ENCODE measurements at regions not wholly inside any gene's neighbourhood (a gene's known extent, or its start where the extent isn't known, plus 50 kb on each side); places are given as distances from the start of the nearest gene placed in this dataset.

DNA sequence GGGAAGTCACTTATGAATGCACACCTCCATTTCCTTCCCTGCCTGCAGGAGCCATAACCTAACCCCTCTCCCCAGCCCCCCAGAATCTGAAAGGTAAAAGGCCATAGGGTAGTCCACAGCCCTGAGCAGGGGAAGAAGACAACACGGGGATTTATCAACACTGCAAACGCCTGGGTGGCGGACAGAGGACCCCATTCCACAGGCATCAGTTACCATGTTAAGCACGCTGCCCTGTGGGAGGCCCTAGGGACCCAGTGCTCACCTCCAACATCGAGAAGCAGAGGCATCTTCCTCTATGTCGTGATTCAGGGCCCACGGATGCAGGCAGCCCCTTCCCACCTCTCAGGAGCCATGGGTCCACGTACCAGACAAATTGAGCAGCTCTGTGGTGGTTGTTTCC lies 523.8 kb downstream of the MATN1 start:
- RAD21 ChIA-PET (ENCODE audit: low non-redundant PET in 1 of 2, low total read pairs in 2 of 2, uncharacterized antibody in 2 of 2, unreplicated experiment in 2 of 2), result no interaction called here
- DNase-seq (ENCODE audit: low read depth, low spot score) (no peak), ATAC-seq (no peak)
- CTCF ChIA-PET, result no interaction called here
- H3K4me3 ChIP-seq (replicated peaks in 1 of 2; ENCODE audit: low read depth in 1 of 2, low read length in 2 of 2), result no peak overlapping the region
- H3K9me3 ChIP-seq (ENCODE audit: control insufficient read depth in 1 of 2, insufficient read depth in 1 of 2, low read depth in 1 of 2, low read length in 2 of 2), result no peaks in the 10 kb centered on the region; a peak in 1 of 4 replicates
- no peaks in the 10 kb centered on the region for H4K20me1 ChIP-seq (ENCODE audit: insufficient read depth)
- no peak overlapping the region for H3K27ac ChIP-seq (ENCODE audit: low read depth, low read length)
- H2AFZ ChIP-seq (ENCODE audit: low read depth, low read length, poor library complexity, severe bottlenecking), result no peak overlapping the region
- no peak for TF ChIP-seq POLR2A (IDR thresholded peaks at IDR 0.05; ENCODE audit: borderline replicate concordance, extremely low read depth, insufficient read depth, insufficient read length)
- no peak for TF ChIP-seq CEBPB (IDR thresholded peaks at IDR 0.05; ENCODE audit: low read depth)
- TF ChIP-seq, protein P1, sequence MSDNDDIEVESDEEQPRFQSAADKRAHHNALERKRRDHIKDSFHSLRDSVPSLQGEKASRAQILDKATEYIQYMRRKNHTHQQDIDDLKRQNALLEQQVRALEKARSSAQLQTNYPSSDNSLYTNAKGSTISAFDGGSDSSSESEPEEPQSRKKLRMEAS (IDR thresholded peaks at IDR 0.05), result no peak
- no peak for TF ChIP-seq SIN3A (IDR thresholded peaks at IDR 0.05; ENCODE audit: low read depth)
- intact Hi-C loops (cut with micrococcal nuclease), result no loop called here
- no peaks in the 10 kb centered on the region for H3K9me2 ChIP-seq (ENCODE audit: insufficient read depth)
- H3K9ac ChIP-seq (ENCODE audit: low read length), result no peak overlapping the region
- POLR2A ChIA-PET, result no interaction called here
- no peaks in the 10 kb centered on the region for H3K36me3 ChIP-seq (ENCODE audit: control insufficient read depth in 1 of 2, insufficient read depth in 2 of 2, low read length in 2 of 2)
- BruUV-seq (replicated peaks), result no TSS peak
- no peaks in the 10 kb centered on the region for H3K4me1 ChIP-seq (ENCODE audit: control insufficient read depth in 1 of 2, insufficient read depth in 2 of 2, low read length in 2 of 2)
- no peaks in the 10 kb centered on the region for H3K79me2 ChIP-seq (ENCODE audit: insufficient read depth, low read length)
- peaks cover 26% of the 10 kb centered on the region for H3K27me3 ChIP-seq (ENCODE audit: insufficient read depth, low read length)
- no peak overlapping the region for H3K4me2 ChIP-seq (ENCODE audit: low read length)

DNA sequence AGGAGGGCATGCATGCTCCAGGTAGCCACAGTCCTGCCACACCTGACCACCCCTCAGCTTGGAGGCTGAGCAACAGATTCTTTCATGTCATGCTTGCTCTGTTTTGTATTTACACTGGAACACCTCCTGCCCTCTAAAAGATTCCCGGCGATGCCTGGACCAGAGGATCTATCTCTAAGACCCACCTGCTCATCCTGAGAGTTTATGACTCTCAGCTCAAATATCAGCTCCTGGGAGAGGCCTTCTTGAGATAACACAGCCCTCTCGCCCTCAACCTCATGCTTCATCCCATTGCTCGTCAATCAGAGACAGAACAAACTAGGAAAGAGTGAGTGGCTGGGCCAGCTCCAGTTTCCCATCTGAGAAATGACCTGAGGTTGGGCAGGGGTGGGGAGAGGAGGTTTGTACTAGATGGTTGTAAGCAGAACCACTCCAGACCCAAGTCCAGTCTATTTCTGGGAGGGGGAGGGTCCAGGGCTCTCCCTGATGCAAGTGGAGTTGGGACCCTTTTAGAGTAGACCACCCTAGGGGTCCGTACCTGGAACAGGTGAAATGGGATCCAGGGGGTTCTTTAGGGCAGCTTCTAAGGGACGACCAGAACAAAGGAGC lies 524.5 kb downstream of the MATN1 start:
- no peak for DNase-seq (ENCODE audit: low read depth, low spot score)
- no peak overlapping the region for H3K4me3 ChIP-seq (replicated peaks in 1 of 2; ENCODE audit: low read depth in 1 of 2, low read length in 2 of 2)
- H3K4me1 ChIP-seq (ENCODE audit: control insufficient read depth in 1 of 2, insufficient read depth in 2 of 2, low read length in 2 of 2), result no peaks in the 10 kb centered on the region
- TF ChIP-seq, protein P1 (IDR thresholded peaks at IDR 0.05), result no peak
- TF ChIP-seq, protein P2, sequence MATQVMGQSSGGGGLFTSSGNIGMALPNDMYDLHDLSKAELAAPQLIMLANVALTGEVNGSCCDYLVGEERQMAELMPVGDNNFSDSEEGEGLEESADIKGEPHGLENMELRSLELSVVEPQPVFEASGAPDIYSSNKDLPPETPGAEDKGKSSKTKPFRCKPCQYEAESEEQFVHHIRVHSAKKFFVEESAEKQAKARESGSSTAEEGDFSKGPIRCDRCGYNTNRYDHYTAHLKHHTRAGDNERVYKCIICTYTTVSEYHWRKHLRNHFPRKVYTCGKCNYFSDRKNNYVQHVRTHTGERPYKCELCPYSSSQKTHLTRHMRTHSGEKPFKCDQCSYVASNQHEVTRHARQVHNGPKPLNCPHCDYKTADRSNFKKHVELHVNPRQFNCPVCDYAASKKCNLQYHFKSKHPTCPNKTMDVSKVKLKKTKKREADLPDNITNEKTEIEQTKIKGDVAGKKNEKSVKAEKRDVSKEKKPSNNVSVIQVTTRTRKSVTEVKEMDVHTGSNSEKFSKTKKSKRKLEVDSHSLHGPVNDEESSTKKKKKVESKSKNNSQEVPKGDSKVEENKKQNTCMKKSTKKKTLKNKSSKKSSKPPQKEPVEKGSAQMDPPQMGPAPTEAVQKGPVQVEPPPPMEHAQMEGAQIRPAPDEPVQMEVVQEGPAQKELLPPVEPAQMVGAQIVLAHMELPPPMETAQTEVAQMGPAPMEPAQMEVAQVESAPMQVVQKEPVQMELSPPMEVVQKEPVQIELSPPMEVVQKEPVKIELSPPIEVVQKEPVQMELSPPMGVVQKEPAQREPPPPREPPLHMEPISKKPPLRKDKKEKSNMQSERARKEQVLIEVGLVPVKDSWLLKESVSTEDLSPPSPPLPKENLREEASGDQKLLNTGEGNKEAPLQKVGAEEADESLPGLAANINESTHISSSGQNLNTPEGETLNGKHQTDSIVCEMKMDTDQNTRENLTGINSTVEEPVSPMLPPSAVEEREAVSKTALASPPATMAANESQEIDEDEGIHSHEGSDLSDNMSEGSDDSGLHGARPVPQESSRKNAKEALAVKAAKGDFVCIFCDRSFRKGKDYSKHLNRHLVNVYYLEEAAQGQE (IDR thresholded peaks at IDR 0.05; ENCODE audit: low read depth), result no peak
- TF ChIP-seq POLR2AphosphoS5 (IDR thresholded peaks at IDR 0.05; ENCODE audit: low read depth, low read length), result no peak
- H3K36me3 ChIP-seq (ENCODE audit: control insufficient read depth in 1 of 2, insufficient read depth in 2 of 2, low read length in 2 of 2), result no peaks in the 10 kb centered on the region
- no peak overlapping the region for H3K27ac ChIP-seq (ENCODE audit: low read depth, low read length)
- no TSS peak for BruUV-seq (replicated peaks)
- no peak overlapping the region for H3K9ac ChIP-seq (ENCODE audit: low read length)
- intact Hi-C loops (cut with micrococcal nuclease), result no loop called here
- no peak overlapping the region for H2AFZ ChIP-seq (ENCODE audit: low read depth, low read length, poor library complexity, severe bottlenecking)
- ChIA-PET POLR2A (no interaction called here), RAD21 (ENCODE audit: low non-redundant PET in 1 of 2, low total read pairs in 2 of 2, uncharacterized antibody in 2 of 2, unreplicated experiment in 2 of 2) (no interaction called here), CTCF (no interaction called here)
- no peaks in the 10 kb centered on the region for H3K9me2 ChIP-seq (ENCODE audit: insufficient read depth)
- no peaks in the 10 kb centered on the region; a peak in 1 of 4 replicates for H3K9me3 ChIP-seq (ENCODE audit: control insufficient read depth in 1 of 2, insufficient read depth in 1 of 2, low read depth in 1 of 2, low read length in 2 of 2)
- no peak overlapping the region for H3K4me2 ChIP-seq (ENCODE audit: low read length)
- ATAC-seq, result no peak
- no peaks in the 10 kb centered on the region for H3K79me2 ChIP-seq (ENCODE audit: insufficient read depth, low read length)
- no peaks in the 10 kb centered on the region for H4K20me1 ChIP-seq (ENCODE audit: insufficient read depth)
- H3K27me3 ChIP-seq (ENCODE audit: insufficient read depth, low read length), result peaks cover 26% of the 10 kb centered on the region

Data from HCT116 (cell line).